Fibroblast of lung (primary cell): ENCODE measurements at regions not wholly inside any gene's neighbourhood (a gene's known extent, or its start where the extent isn't known, plus 50 kb on each side); places are given as distances from the start of the nearest gene placed in this dataset.

Source experiments
- CTCF ChIP-seq, 2 donors: IDR thresholded peaks in 1 of 2; conservative IDR thresholded peaks in 1 of 2; 1 replicate in 1 of 2; 2 replicates in 1 of 2; pipeline ENCODE4 v1.5.1; 2011 to 2012; ENCODE audit warnings: low read length in 2 of 2, control low read depth in 1 of 2, inconsistent platforms in 1 of 2, low read depth in 1 of 2, mild to moderate bottlenecking in 1 of 2
- EZH2 ChIP-seq: IDR thresholded peaks from 2 replicates; pipeline ENCODE4 v1.5.1; 2012; ENCODE audit warnings: low read length, control low read depth, mild to moderate bottlenecking; ENCODE audit errors: missing control alignments

DNA sequence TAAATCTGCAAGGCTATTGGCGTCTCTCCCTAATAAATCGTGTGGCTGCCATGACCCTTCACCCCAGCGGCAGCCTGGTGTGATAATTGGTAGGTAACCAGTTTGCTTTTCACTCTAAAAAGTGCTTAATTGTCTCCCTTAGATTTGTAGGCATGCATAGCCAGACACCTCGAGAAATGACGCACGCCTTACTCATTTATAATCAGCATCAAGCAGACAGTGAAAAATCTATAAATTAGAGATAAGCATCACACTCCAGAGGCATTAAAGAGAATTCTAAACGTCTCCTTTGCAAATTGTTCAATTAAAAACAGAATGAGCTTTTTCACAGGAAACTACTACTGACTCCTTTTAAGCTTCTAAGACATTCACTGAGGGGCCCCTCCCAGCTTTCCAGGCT is 110.2 kb upstream of the RPS6KA2 start:
- TF ChIP-seq CTCF (conservative IDR thresholded peaks at IDR 0.05 in 1 of 2, IDR thresholded peaks at IDR 0.05 in 1 of 2; ENCODE audit: low read depth in 1 of 2, low read length in 2 of 2) (no peak), EZH2 (no peak)
